HG02884 (cell line): ENCODE measurements at regions not wholly inside any gene's neighbourhood (a gene's known extent, or its start where the extent isn't known, plus 50 kb on each side); places are given as distances from the start of the nearest gene placed in this dataset.

Experiments used
- ATAC-seq: cut with Tn5 transposase; IDR thresholded peaks from one replicate; pipeline ENCODE4 v1.9.1; 2021; ENCODE audit warnings: mild to moderate bottlenecking, moderate library complexity; ENCODE audit not compliant: unreplicated experiment

DNA sequence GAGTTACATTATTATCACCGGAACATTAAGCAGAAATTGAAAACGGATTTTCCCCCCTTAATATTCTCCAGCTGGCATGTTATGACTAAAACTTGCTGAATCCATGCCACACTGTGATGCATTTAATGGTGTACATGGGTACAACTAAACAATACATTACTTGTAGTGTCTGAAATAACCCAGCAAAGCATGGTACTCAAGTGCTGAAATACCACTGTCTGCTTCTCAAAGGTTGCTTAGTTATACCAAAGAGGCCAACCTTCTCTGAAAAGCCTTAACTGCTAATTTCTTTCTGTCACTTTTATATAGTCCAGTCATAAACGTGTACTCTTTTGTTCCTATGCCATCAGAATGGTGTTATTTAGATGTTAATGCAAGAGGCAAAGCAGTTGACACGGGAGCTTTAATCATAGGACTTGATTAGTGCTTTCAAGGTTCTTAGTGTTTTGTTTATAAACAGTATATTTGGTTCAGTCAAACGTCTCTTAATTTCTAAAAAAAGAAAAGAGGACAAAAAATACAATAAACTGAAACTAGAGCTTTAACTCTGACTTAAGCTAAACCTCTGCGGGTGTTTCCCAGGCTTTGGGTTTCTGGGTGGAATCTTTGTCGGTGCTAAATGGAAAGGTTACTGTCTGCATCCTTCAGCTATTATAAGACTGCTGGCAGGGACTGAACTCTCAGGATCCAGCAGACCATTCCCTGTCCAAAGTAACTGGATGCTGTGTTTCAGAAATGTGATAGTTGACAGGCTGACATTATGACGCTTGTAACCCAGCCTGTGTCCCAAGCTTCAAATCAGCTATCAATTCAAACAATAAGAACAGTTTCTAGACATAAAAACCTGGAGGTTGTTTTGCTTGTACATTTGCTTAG lies 202.6 kb downstream of the PPP1R3A start:
- no peak for ATAC-seq

DNA sequence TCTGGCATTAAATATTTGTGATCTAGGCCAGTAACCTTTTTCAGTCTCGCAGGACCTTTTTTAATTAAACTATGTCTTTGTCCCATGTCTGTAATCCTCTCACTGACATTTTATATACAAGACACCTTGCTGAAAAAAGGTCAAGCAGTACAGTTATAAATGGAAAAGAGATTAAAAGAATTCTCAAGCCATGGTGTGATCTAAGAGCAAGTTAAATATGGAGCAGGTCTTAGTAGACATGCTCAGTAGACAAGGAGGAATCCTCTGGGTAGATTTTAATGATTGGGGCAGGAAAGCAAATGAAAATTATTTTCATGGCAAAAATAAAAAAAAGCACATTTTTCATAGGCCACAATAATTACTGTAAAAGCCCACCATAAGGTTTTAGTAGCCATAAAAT lies 203.5 kb downstream of the PPP1R3A start:
- ATAC-seq, result no peak

DNA sequence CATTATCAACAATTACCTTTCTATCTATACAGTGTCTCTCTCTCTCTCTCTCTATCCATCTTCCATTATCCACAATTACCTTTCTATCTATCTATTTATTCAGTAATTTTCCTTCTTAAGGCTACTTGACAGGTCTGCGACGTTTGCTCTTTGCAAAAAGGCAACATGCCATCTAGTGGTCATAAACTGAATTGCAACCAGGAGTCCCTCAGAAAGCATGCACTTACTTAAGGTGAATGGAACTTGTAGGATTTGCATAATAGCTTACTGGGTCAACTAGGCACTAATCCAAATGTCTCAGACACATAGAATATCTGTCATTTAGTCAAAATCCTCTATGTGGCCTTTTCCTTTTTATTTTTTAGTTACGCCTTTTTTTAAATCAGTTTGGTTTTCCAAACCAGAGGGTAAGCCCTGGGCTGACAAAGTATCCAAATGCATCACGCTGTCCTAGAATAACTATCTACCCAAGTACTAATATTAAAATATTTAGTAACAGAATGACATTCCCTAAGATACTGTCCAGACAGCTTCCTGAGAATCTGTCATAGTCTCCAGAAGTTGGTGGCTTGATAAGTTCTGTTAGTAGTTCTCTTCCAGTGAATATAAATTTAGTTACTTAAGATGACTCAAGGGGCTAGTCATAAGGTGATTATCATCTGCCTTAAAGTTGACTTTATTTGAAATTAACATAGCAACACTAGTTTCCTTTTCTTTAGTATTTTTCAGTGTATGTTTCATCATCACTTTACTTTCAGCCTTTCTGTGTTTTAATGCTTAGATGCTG lies 208.3 kb downstream of the PPP1R3A start:
- peak; percentile 96 for ATAC-seq

DNA sequence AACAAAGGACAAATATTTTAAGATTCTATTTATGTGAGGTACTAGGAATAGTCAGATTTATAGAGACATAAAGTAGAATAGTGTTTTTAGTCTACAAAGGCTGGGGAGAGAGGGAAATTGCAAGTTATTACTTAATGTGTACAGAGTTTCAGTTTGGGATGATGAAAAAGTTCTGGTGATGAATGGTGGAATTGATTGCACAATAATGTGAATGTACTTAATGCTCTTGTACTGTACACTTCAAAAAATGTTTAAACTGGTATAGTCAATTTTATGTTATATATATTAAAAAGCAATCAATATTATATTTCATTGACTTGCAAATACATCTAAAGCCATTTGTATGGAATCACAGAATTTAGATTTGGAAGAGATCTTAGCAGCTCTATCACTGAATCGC lies 213.4 kb downstream of the PPP1R3A start:
- ATAC-seq, result no peak

DNA sequence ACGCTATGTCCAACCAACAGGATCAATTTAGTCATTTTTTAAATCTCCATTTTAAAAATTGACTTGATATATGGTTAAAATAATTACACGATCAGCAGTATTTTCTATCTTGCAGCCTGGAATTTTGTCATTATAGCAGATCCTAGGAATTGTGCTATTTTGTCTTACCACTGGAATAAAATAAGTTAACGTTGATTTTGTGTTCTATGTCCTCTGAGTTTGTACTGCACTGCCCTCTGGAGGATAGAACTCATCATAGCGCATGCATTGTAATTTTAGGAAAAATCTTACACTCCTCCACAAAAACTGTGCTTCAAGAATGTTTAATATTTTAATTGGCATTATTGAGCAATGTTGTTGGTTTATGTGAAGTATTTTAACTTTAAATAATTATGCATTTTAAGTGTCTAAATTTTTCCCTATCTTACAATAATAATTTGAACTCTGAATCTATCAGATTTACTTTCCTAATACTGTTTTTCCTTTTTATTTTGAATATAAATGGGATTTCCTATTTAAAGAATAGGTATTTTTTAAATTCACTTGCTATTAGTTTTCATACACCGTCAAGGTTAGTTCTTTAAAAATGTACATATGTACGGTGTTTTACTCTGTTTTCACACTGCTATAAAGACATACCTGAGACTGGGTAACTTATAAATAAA lies 220.1 kb downstream of the PPP1R3A start:
- peak; percentile 71 for ATAC-seq

DNA sequence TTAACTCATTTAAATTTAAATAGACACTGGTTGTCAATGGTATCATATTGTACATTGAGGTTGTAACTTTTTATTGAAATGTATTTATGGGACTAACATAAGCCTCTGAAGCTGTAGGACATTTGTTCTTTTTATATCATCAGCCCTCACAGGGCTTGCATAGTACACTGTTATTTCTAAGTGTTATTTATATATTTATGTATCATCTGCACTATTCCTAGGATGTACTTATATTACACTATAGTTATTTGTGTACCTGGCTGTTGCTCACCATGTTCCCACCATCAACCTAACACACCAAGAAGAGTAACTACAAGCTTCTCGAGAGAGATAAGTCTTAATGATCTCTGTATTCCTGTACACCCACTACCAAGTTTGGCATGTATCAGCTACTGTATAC lies 224.7 kb downstream of the PPP1R3A start:
- ATAC-seq, result no peak

DNA sequence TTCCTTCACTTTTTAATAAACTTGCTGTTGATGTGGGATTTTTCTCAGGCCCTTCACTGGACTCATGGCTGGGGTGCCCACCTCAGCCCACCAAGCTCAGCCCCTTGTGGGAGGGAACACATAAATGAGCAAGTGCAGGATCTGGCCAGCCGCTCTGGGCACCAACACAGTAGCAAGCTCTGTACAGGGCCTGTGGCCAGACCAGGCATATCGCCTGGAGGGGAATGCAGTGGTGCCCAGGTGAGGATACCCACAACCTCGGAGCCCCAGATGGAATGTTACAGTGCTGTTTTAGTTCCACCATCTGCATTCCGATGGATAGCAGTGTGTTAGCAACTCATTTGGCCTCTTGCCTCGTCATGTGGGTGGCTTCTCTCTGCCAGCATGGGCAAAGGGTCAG lies 234.6 kb downstream of the PPP1R3A start:
- ATAC-seq, result no peak

DNA sequence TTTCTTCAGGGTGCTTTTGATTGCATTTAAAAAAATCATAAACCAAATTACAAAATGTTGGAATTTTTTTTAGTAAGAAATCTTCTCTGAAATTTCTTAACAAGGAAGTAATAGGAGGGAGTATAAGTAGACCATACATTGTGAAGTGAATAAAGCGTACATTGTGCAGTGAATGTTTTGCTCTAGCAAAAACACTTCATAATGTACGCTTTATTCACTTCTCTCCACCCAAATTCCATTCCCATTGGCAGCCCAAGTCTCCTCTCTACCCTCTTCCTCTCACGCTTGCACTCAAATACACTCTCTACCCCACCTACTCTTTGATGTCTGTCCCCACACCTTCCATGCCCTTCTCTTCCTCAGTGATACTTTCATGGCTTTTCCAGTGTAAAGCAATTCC lies 241.0 kb downstream of the PPP1R3A start:
- ATAC-seq, result no peak

DNA sequence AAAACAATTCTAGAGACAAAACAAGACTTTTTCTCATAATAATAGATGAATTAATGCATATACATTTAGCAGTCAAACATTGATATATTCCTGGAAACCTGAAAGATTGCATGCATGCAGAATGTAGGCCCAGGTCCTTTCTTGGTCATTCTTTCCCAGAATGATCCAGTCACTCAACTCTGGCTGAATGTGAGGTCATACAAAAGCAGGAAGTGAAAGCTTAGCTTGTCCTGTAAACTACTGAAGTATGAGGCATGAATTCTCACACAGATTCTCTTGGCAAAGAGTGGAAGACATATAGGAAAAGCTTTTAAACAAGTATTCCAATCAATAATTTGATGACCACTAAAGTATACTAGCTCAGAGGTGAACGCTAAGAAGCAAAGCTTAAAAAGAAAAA lies 253.9 kb downstream of the PPP1R3A start:
- ATAC-seq, result no peak

DNA sequence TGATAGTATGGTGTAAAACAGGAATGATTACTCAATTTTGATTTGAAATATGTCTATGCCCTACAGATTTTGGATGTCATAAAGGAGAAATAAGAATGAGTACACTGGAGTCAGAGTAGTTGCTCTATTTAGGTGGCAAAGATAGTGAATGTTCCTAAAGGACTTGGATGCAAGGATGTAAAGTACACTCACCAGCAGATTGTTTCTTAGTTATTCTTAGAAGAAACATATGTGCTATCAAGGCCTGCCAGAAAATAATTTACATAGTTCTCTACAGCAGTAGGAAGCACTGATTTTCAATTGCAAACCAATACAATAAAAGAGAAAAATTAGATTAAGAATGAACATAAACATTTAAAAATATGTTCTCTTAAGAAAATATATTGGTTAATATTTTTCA lies 259.4 kb downstream of the PPP1R3A start:
- no peak for ATAC-seq

DNA sequence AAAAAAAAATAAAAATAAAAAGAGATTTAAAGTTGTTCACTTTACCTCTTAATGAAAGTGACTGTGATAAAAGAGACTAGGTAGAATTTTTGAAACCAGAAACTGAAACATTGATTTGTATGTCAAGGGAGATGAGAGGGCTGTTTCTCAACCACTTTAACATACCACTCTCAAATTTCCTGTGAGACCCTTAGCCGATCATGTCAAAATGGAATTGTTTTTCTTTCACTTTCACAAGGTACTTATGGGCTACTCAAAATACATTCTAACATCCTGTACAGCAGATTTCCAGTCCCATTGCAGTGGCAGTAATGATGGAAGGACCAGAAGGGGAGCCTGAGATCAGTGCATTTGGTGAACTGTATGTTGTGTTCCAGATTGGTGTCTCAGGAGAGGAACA lies 261.2 kb downstream of the PPP1R3A start:
- ATAC-seq, result peak; percentile 83

DNA sequence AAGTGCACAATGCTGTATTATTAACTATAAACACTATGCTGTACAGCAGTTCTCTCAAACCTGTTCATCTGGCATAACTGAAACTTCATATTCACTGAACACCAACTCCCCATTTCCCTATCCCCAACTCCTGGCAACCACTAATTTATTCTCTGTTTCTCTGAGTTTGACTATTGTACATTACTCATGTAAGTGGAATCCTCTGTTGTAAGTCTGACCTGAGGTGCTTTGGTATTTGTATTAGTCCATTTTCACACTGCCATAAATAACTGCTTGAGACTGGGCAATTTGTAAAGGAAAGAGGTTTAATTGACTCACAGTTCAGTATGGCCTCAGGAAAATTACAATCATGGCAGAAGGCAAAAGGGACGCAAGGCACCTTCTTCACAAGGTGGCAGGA lies 266.3 kb downstream of the PPP1R3A start:
- ATAC-seq, result no peak

DNA sequence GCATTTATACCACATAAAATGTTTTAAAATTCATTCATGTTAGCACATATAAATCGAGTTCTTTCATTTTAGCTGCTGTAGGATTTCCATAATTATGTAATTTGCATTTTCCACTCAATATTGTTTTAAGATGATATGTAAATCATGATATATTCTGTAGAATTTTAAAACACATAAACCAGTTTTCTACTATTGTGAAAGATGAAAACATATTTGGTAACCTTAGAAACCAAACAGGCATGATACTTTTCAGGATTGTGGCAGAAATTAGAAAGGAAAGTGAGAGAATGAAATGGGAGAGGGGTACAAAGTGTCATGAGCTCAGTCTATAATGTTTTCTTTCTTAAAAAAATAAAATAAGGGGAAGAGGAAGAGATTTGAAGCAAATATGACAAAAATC lies 269.3 kb downstream of the PPP1R3A start:
- ATAC-seq, result no peak

DNA sequence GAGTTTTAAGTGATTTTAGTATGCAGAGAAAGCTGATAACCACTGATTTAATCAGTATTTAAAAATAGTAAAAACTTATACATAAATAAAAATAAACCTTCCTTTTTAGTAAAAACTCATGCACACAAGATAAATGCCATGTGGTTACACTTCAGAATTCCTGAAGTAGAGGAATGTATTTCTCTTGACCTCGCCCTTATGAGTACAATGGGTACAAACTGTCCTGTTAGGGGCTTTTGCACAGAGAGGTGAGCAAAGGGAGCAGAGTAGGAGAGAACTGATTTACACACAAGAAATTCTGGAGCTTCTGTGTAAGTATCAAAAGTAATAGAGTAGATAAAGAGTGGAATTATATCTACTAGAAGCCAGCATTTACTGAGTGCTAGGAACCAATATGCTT lies 279.6 kb downstream of the PPP1R3A start:
- no peak for ATAC-seq

DNA sequence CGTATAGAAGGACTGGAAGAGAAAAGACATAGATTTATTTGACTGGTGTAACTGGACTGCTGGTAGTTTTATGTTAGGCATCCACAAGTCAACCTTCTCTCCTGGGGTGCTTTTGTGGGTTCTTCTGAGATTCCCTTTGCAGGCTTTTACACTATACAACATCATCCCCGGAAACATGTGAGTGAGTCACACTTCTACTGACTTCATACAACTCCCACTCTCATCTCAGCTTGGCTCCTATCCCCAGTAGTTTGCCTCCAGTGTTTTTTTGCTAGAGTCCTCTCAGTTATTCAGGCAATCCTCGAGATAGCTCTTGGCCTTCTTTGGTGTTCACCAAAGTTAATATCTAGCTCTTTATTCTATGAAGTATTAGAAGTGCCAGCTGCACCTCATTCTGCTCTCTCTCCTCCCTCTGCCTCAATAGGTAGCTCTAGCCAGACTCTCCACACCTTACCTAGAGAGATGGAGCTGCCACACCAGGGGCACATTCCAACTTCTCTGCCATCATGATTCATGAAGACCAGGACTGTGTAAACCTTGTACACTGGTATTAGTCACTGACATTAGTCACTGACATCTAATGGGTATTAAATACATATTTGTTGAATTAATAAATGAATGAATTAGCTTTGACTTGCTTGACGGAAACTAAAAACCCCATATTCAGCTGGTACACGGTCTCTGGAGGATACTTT lies 281.9 kb downstream of the PPP1R3A start:
- no peak for ATAC-seq

DNA sequence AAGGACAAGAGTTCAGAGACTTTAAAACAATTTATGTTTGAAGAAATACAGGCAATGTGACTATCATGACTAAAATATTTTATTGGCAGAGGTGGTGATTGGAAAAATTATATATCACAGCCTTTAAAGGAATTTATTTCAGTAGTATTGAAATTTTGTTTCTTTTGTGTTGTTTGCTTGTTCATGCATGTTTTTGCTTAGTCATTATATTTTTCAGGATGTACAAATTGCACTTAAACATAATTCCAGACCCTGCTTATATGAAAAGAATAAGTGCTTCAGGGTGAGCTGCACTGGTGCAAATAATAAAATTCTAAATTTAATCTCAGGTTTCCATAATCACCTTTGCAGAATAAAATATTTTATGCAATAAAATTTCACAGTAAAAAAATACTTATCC lies 283.3 kb downstream of the PPP1R3A start:
- ATAC-seq, result no peak

DNA sequence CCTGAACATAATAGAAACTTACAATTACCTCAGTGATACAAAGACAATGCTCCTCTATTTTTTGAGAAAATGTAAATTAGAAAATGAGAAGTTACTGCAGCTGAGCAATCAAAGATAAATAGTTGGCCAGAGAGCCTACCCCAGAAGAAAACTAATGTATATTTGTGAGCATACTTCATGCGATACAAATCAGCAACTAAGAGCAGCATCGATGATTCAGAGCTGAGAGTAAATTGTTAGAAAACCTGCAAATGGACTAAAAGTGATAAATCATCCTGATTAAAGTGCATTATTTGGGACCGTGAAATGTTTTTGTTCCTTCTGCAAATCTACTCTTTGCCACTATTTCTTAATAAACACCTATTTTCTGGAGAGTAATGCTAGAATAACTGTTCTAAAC lies 285.7 kb downstream of the PPP1R3A start:
- no peak for ATAC-seq

DNA sequence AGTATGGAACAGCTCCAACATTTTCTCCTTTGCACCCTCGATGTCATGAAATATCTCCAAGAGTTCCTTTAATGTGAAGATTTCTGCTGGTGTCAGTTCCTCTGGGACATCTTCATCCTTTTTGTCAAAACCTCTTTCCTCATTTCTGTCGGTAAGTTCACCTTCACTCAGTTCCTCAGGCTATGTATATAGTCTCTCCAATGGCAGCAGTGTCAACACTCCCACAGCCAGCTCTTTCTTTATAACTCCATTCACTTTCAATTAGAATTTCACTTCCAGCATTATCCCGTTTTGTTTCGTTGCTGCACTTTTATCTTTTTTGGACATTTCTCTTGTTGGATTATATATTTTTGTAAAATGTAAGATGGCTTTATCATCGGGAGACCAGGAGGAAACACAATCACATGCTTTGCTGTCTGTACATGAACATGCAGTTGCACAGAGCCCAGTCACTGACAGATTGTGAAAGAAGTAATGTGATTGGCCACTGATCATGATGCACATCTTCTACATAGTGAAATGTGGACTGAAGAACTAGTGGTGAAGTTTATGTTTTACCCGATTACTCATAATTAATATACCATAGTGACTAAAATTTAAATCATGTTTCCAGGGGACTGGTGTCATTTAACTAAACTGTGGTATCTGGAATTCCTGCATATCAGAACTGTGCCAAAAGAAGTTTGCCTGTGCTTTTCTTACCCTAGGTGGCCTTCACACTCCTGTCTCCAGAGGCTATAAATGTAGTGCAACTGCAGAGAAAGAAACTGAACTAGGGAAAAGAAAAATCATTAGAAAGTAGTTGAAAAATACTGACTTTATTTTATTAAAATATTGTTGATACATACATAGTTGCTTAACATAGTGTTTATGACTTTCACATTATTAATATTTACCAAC lies 289.6 kb downstream of the PPP1R3A start:
- no peak for ATAC-seq

DNA sequence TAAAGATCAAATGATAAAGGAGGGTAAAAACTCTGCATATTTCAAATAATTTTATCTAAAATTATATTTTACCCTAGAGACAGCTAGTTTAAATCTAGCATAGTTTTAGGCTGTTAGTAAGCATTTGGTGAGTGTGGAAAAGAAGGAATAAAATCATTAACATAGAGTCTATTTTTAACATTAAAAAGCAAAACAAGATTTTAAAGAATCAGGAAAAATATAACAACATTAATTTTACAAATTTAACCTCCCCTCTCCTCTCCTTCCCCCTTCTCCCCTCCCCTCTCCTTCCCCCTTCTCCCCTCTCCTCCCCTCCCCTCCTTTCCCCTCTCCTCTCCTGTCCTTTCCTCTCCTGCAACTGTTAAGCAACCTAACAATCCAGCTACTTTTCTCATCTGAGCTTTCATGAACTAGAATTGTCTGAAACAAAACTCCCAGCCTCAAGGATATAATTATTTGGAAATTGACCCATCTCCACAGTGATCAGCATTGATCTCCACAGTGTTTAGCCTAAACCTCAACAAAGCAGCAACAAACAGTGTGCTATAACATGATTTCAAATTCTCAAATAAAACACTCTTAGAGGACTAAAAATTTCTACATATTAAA lies 293.2 kb downstream of the PPP1R3A start:
- no peak for ATAC-seq

DNA sequence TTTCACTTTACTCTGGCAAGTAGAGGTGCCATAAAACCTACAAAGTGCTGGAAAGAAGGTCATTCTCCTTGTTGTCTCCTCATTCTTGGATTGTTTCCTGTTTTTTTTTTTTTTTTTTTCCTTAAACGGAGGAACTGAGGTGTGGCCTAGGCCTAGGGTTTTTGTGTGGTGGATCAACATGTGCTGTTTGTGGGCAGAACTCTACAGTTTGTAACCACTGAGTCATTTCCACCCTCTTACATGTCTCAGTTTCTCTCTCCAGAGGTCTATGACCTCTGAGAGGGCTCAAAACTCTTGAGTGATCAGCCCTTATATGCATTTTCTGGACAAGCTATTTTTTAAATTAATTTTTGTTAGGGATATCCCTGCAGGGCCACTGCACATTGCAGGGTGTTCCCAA lies 296.0 kb downstream of the PPP1R3A start:
- ATAC-seq, result no peak
